ENCODE measurements at regions not wholly inside any gene's neighbourhood (a gene's known extent, or its start where the extent isn't known, plus 50 kb on each side); places are given as distances from the start of the nearest gene placed in this dataset.

DNA sequence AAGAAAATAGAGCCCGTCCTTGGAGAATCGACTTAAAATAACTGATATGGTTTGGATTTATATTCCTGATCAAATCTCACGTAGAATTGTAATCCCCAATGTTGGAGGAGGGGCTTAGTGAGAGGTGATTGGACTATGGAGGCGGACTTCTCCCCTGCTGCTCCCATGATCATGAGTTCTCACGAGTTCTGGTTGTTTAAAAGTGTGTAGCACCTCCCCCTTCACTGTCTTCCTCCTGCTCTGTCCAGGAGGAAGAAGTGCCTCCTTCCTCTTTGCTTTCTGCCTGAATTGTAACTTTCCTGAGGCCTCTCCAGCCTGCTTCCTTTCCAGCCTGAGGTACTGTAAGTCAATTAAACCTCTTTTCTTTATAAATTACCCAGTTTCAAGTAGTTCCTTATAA, 529.2 kb downstream of the HAO1 start:
- Histone ChIP-seq H3K27me3 (replicated peaks; ENCODE audit: insufficient read depth, low read length) (no peaks in the 10 kb centered on the region), H3K4me3 (ENCODE audit: low read length) (no peak overlapping the region), H3K79me2 (ENCODE audit: low read length) (no peaks in the 10 kb centered on the region), H3F3A (ENCODE audit: insufficient read depth, low read length) (no peaks in the 10 kb centered on the region), H4K20me1 (ENCODE audit: insufficient read depth, low read length) (no peaks in the 10 kb centered on the region), H3K36me3 (replicated peaks; ENCODE audit: insufficient read depth, low read length) (no peaks in the 10 kb centered on the region), H3K27ac (ENCODE audit: low read length) (no peak overlapping the region), H3K9me3 (replicated peaks; ENCODE audit: insufficient read depth, low read length) (no peaks in the 10 kb centered on the region), H3K9ac (ENCODE audit: low read length) (no peak overlapping the region), H3K9me2 (replicated peaks; ENCODE audit: insufficient read depth, low read length) (no peaks in the 10 kb centered on the region), H3K4me1 (ENCODE audit: low read length) (0 out of 2 replicates have a peak, but pooled peaks cover 3% of the 10 kb centered on the region), H3K4me2 (ENCODE audit: low read depth, low read length) (no peak overlapping the region), H2AFZ (ENCODE audit: low read length) (no peak overlapping the region)
- no peak for DNase-seq
- no peak for TF ChIP-seq EZH2 (optimal IDR thresholded peaks at IDR 0.05; ENCODE audit: low read depth, low read length)
- TF ChIP-seq EZH2phosphoT487 (IDR thresholded peaks at IDR 0.05; ENCODE audit: low read length) = no peak
- TF ChIP-seq CTCF (IDR thresholded peaks at IDR 0.05; ENCODE audit: low read length) = no peak

DNA sequence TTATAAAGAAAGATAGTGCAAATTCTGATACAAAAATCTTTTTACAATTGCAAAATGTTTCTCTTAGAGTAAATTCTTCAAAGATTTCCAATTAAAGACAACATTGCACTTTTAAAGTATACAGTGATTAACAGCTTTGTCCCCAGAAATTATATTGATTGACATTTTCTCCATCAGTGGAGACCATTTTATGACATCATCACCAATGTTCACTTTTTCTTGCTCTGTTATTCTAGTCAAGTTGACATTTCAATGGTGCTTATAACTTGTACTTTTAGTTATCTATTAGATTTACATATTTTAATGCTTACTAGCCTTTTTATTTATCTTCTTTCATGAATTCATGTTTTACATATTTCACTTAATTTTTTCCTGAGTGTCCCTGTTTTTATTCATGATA, 524.8 kb downstream of the HAO1 start:
- TF ChIP-seq EZH2 (optimal IDR thresholded peaks at IDR 0.05; ENCODE audit: low read depth, low read length) (no peak), CTCF (IDR thresholded peaks at IDR 0.05; ENCODE audit: low read length) (no peak), EZH2phosphoT487 (IDR thresholded peaks at IDR 0.05; ENCODE audit: low read length) (no peak)
- Histone ChIP-seq H3K79me2 (ENCODE audit: low read length) (no peaks in the 10 kb centered on the region), H3K27me3 (replicated peaks; ENCODE audit: insufficient read depth, low read length) (no peaks in the 10 kb centered on the region), H3K4me1 (ENCODE audit: low read length) (0 out of 2 replicates have a peak, but pooled peaks cover 3% of the 10 kb centered on the region), H3F3A (ENCODE audit: insufficient read depth, low read length) (no peaks in the 10 kb centered on the region), H3K9me3 (replicated peaks; ENCODE audit: insufficient read depth, low read length) (no peaks in the 10 kb centered on the region), H3K9ac (ENCODE audit: low read length) (no peak overlapping the region), H2AFZ (ENCODE audit: low read length) (no peak overlapping the region), H3K27ac (ENCODE audit: low read length) (no peak overlapping the region), H3K4me3 (ENCODE audit: low read length) (no peak overlapping the region), H3K9me2 (replicated peaks; ENCODE audit: insufficient read depth, low read length) (no peaks in the 10 kb centered on the region), H4K20me1 (ENCODE audit: insufficient read depth, low read length) (no peaks in the 10 kb centered on the region), H3K36me3 (replicated peaks; ENCODE audit: insufficient read depth, low read length) (no peaks in the 10 kb centered on the region), H3K4me2 (ENCODE audit: low read depth, low read length) (no peak overlapping the region)
- DNase-seq = no peak

DNA sequence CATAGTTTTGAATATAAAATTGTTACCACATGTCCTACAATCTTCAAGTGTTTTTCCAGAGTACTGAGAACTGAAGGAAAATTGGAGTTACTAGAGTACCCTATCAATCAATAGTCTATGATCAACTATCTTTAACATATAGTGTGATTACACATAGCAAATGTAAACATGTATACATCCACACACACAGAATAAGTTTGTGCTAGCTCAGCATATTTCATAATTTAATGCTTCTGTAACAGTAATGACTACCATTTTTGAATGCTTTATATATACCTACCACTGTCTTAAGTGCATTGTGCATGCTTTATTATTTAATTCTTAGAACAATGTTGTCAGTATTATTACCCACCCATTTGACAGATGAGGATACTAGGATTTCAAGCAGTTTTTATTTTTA, 523.9 kb downstream of the HAO1 start:
- Histone ChIP-seq H3K79me2 (ENCODE audit: low read length) (no peaks in the 10 kb centered on the region), H3K4me1 (ENCODE audit: low read length) (0 out of 2 replicates have a peak, but pooled peaks cover 3% of the 10 kb centered on the region), H3K9me3 (replicated peaks; ENCODE audit: insufficient read depth, low read length) (no peaks in the 10 kb centered on the region), H3K9me2 (replicated peaks; ENCODE audit: insufficient read depth, low read length) (no peaks in the 10 kb centered on the region), H3K9ac (ENCODE audit: low read length) (no peak overlapping the region), H4K20me1 (ENCODE audit: insufficient read depth, low read length) (no peaks in the 10 kb centered on the region), H3F3A (ENCODE audit: insufficient read depth, low read length) (no peaks in the 10 kb centered on the region), H3K27me3 (replicated peaks; ENCODE audit: insufficient read depth, low read length) (no peaks in the 10 kb centered on the region), H2AFZ (ENCODE audit: low read length) (no peak overlapping the region), H3K4me2 (ENCODE audit: low read depth, low read length) (no peak overlapping the region), H3K27ac (ENCODE audit: low read length) (no peak overlapping the region), H3K4me3 (ENCODE audit: low read length) (no peak overlapping the region), H3K36me3 (replicated peaks; ENCODE audit: insufficient read depth, low read length) (no peaks in the 10 kb centered on the region)
- DNase-seq = no peak
- TF ChIP-seq EZH2phosphoT487 (IDR thresholded peaks at IDR 0.05; ENCODE audit: low read length) = no peak
- TF ChIP-seq CTCF (IDR thresholded peaks at IDR 0.05; ENCODE audit: low read length) = no peak
